GM19395 (cell line): ENCODE measurements at regions not wholly inside any gene's neighbourhood (a gene's known extent, or its start where the extent isn't known, plus 50 kb on each side); places are given as distances from the start of the nearest gene placed in this dataset.
"Not testable (repeated sequence)": the region's sequence is repeated elsewhere in the genome, so short reads cannot be mapped to it uniquely, and the experiment has no call there.

Experiments
- ATAC-seq: cut with Tn5 transposase; IDR thresholded peaks from one replicate; pipeline ENCODE4 v1.9.1; 2021; ENCODE audit warnings: mild to moderate bottlenecking, moderate library complexity; ENCODE audit not compliant: unreplicated experiment

DNA sequence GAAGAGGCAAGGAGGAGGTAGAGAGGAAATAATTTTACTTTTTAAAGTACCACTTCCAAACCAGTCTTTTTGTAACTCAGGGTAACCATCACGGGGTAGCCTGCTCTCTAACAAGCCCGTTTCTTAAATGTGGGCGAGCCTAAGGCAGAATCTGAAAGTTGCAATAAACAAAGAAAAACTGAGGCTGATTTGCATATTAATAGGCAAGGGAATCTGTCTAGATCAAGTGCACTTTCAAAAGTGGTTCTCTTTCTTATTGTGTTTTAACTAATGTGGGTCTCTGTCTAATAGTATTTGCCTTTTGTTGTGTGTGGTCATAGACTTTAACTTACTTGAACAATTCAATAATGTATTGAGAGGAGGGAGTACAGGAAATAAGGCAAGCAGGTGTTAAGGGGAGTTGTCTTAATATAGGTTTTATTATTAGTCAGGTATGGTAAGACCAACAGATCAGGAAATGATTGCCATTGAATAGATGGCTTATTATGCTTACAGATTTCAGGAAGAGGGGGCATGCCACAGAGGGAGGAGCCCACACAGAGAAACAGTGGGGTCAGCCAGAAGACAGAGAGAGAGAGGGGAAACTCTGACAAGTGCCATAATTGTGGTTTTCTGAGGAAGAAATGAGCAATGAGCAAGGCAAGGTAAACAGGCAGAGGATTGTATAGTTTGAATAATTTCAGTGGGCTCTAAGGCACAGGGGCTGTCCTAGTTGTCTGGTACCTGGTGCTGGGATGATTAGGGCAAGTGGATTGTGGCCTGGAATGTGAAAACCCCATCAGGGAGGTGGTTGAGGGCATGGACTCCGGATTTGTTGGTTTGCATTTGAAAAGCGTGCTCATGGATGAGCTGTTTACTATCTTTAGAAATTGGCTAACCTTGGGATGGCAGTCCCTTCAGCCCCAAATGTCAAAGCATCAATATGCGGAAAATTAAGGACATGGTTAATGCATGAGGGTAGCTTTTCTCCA lies 237.2 kb downstream of the TOX3 start:
- no peak for ATAC-seq

- no peak for ATAC-seq
Observed at GRCh38 chr16:52308051-52308450, 238.9 kb downstream of the TOX3 start.

DNA sequence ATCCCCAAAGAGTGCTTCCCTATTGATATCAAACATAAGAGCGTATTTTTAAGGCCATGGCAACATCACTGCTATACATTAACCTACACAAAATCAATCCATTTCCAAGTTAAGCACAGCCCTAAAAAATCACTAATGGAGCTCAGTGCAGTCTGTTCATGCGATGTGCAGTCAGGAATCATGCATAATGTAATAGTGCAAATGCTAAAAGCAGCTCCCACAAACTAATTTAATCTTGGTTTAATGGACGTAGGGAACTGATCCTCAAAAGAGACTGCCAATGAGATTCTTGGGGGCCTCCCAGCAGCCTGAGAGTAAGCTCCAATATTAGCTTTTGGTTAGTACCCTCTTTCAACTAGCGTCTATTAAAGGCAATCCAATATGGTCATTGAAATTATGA lies 245.9 kb downstream of the TOX3 start:
- ATAC-seq: no peak

GRCh38 chr16:52298769-52299168 lies 248.2 kb downstream of the TOX3 start:
- ATAC-seq: no peak

DNA sequence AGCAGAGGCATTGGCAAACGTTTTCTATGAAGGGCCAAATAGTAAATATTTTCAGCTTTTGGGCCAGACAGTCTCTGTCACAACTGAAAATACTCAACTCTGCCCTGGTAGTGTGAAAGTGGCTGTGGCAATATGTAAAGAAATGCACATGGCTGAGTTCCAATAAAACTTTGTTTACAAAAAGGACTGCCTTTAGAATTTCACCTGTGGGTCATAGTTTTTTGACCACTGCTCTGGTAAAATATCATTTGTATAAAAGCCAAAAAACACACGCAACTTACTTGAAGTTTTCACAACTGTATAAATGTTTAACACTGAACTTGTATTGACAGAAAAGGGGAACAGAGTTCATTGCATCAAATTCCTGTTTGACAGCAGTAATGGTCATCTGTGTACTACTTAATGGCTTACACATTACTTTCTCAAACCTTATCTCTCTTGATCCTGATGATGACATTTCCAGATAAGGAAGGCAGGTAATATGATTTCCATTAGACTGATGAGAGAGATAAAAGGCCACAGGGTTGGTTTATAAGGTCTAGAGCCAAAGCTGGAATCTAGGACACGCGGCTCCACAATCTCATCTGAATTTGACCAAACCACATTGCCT lies 250.1 kb downstream of the TOX3 start:
- not testable (repeated sequence) for ATAC-seq

GRCh38 chr16:52296076-52296475 lies 250.9 kb downstream of the TOX3 start:
- ATAC-seq: no peak

DNA sequence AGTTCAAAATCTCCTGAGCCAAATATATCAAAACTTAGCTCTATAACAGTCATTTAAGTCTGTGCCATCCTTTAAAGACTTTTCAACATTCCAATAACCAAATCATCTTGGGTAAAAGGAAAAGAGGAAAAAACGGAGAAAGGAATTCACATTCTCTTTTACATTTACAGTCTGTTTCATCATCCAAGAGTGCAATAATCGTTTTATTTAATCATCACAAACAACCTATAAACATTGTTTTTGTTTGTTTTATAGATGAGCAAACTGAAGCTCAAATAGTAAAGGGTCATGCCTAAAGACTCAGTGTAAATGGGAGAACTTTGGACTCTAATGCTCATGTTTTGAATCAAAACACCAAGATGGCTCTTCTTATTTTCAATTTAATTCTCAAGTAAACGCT lies 252.3 kb downstream of the TOX3 start:
- ATAC-seq: no peak

- ATAC-seq: no peak
Observed at GRCh38 chr16:52293204-52293603, 253.7 kb downstream of the TOX3 start.

DNA sequence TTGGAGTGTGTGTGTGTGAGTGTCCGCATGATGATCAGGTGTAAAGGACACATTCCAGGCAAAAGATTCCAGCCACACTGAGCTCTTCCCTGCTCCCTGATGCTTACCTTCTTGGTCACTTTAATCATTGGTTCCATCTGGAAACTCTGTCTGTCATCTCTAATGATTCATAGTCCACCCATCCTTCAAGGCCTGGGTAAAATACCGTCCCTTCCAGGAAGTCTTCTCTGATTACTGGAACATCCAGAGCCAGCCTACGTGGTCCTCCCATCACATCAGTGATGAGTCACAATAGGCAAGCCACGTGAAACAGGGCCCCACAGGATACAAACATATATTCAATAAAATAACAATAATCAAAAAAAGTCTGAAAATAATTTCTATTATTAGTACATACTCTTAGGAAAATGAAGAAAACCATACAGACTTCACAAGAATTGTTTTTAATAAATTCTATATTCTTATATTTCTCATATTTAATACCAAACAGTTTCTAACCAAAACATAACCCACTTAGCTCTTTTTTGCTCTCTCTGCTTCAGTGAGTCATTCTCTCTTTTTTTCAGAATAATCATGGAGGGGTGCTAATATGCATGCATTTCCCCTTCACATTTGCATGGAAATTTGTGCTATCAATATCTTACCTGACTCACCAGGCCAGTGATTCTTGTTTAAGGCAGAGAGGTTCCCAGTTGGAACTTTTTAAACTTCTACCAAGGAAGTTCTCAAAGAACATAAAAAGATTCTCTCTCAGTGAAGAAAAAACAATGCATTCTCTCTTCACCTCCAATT lies 263.2 kb downstream of the TOX3 start:
- no peak for ATAC-seq

DNA sequence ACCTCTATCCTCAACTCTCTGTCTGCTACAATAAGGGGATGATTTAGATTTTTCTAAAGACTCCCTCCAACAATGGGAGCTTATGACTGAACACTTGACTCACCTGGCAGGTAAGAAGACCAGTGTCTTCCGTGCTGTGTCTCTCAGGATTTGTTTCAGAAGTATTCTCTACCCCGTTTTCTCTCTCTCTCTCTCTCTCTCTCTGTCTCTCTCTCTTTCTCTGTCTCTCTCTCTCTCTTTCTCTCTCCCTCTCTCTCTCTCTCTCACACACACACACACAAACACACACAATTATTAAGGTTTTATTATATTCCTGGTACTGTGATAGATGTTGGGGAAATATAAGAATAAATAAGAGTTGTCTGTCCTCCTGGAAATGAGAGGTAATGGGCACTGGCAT lies 263.9 kb downstream of the TOX3 start:
- ATAC-seq: no peak

GRCh38 chr16:52280086-52280485 lies 266.9 kb downstream of the TOX3 start:
- ATAC-seq: no peak

DNA sequence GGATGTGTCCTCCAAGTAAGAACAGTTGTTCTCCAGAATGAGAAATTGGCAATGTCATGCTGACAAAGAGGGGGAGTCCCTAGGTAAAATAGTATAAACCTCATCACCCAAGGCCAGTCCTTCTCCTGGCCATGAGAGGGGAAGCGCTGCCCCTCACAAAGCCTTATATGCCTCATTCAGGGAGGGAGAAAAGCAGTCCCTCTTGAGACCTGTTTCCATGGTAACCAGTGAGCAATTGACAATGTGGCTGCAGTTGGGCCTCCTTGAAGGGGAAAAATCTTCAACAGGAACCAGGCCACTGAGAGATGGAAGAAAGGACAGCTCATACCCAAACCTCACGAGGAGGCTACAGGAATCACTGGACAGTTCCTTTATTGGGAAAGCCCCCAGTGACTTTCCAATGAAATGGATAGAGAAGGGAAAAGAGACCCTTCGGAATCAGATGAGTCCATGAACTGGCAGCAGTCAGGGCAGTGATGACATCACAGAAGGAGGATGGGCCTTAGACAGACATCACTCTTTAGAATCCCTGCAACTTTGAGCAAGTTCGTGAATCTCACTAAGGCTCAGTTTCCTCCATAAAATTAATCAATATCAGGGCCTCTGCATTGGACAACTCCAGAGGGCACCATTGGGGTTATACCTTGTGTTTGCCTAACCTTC lies 275.7 kb downstream of the TOX3 start:
- no peak for ATAC-seq

- ATAC-seq: no peak
Observed at GRCh38 chr16:52265446-52265861, 281.5 kb downstream of the TOX3 start.

GRCh38 chr16:52257534-52257933 lies 289.4 kb downstream of the TOX3 start:
- no peak for ATAC-seq

DNA sequence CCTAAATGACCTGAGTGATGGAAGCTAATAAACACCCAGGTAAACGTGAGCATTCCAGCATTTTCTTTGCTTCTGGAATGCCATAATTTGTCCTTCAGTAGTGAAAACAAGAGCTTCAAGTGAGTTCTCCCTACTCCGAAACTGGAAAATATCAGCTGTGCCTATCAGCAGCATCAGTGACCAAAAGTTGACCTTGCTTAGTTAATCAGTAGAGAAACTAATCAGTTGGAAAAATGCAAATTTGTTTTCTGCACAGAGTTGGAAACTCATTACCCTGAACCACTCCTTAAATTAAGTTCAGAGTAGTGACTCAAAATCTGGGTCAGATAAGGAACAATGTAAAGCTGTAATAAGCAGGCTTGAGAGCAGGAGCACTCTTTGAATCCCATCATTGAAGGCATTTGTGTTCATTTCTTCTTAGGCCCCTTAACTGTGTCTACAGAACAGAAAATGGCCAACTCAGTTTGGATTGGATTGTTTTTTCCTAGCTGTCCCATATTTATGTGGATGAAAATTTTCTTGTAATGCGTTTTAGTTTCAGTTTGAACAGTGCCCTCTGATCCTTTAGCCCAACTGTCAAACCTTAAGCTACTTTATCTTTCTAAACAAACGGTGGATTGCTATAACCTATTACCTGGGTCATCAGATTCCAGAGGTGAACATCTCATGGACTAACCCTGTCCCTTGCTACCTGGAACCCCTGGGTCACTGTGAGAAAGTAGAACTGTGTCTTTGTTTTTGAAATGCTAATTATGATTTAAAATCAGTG lies 290.4 kb downstream of the TOX3 start:
- no peak for ATAC-seq

- ATAC-seq: no peak
Observed at GRCh38 chr16:52254746-52255145, 292.2 kb downstream of the TOX3 start.

- no peak for ATAC-seq
Observed at GRCh38 chr16:52252680-52253079, 294.3 kb downstream of the TOX3 start.

- no peak for ATAC-seq
Observed at GRCh38 chr16:52251495-52251894, 295.4 kb downstream of the TOX3 start.

- ATAC-seq: no peak
Observed at GRCh38 chr16:52247737-52248136, 299.2 kb downstream of the TOX3 start.

- ATAC-seq: no peak
Observed at GRCh38 chr16:52238710-52239109, 308.2 kb downstream of the TOX3 start.
